ENCODE measurements at regions not wholly inside any gene's neighbourhood (a gene's known extent, or its start where the extent isn't known, plus 50 kb on each side); places are given as distances from the start of the nearest gene placed in this dataset.

DNA sequence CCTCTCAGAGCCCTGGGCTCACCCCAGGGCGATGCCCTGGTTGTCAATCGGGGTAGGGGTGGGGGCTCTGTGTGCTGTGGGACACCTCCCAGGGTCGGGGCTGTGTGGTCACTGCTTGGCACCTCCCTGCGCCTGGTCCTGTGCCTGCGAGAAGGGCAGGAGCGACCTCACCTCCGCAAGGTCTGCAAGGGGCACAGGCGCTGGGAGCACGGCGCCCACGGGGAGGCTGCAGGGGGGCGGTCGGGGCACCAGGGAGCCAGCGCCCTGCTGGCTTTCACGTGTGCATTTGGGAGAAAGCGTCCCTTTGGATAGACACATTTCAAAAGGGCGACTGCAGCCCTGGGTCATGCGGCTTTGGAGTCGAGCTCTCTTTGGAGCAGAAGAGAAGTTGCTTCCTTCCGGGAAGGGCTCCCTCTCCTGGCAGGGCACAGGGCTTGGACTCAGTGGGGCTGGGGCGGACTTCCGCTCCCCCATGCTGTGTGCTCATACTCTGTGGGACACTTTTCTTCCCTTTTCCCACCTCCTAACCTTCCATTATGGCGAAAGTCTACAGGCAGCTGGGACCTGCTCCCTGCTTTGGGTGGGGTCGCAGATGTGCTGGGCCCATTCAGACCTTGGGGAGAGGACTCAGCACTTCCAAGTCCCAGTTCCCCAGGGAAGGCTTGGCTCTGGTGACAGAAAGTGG is 52.9 kb upstream of the SLC28A3 start:
- no peak for DNase-seq

DNA sequence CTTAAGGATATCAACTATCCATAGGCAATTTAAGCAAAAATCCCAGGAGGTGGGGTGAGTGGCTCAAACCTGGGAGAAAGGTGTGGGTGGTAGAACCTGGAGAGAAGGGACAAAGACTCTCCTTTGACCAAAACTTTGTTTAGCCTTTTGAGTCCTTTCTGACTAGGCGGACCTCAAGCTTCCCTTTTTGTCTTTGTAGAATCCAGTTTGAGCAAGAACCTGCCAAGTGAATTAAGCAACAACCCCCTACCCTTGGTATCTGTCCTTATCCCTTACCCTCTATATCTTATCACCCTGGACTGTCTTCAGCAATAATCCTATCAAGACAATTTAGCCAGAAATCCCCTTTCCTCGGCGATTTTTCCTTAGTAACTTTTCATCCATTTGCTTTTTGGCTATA is 53.5 kb upstream of the SLC28A3 start:
- DNase-seq: peak; percentile 37

DNA sequence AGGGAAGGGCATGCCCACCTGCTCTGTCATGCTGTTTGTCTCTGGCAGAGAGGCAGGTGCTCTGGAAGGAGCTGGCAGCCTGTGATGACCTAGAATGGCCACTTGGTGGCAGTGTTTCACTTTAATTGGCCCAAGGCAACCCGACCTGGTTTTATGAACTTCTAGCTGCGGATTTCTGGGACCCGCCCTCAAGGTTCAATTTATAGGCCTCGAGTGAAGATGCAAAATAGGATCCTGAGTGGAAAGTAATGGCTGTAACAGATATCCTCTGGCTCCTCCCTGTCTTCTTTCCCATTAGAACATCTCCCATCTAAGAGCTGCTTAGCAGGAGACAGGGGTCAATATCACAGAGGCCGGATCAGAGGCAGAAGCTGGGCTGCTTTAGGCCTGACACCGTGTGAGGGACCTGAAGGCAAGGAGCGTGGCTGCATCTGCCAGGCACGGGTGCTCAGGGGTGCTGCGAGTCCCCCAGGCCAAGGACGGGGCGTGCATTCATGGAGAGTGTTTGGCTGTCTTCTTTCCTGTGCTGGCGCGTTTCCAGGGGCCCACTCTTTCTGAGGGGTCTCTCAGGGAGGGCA is 56.7 kb upstream of the SLC28A3 start:
- peak; percentile 11 for DNase-seq

DNA sequence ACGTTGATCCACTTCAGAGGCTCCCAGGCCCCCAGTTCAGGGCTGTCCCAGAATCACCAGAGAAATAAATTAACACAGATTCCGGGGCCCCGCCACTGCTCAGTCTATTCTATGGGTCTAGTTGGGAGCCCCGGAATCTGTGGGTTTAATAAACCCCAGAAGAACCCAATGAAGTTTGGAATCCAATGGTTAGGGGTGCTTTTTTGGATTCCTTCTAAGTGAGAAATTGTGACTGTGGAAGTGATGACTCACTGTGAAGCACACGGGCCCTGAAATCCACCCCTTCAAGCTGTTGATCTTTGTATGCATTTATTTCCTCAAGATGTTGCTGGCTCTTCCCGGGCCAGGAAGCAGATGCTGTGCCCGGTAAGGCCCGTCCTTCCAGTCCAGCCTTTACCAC is 57.3 kb upstream of the SLC28A3 start:
- DNase-seq: no peak

DNA sequence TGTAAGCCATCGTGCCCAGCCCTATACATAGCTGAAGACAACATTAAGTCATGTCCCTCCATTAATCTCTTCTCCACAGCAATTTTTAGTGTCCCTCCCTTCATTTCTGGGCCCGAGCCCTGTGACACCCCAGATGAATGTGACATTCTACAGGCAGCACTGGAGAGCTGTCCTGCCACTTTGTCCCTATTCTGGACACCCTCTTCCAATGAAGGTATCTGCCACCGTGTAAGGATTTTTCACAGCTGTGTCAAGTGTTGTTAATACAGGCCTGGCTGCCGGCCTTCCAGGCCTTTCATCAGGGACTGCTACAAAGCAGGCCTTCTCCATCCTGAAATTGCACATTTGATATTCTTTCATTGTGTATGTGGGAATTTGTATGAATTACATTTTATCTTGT is 62.0 kb upstream of the SLC28A3 start:
- DNase-seq: no peak

DNA sequence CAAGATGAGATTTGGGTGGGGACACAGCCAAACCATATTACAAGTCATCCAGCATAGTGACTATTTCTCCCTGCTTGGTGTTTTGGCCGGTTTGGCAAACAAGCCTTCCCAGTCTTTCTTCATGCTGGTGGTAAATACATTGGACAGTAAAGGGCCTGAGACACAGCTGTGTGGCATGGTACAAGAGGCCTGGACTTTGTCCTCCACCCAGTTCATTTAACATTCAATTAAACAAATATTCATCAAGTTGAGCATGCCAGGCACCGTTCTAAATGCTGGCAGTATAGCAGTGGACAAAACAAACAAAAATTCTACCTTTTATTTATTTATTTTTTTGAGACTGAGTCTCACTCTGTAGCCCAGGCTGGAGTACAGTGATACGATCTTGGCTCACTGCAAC is 62.7 kb upstream of the SLC28A3 start:
- no peak for DNase-seq

DNA sequence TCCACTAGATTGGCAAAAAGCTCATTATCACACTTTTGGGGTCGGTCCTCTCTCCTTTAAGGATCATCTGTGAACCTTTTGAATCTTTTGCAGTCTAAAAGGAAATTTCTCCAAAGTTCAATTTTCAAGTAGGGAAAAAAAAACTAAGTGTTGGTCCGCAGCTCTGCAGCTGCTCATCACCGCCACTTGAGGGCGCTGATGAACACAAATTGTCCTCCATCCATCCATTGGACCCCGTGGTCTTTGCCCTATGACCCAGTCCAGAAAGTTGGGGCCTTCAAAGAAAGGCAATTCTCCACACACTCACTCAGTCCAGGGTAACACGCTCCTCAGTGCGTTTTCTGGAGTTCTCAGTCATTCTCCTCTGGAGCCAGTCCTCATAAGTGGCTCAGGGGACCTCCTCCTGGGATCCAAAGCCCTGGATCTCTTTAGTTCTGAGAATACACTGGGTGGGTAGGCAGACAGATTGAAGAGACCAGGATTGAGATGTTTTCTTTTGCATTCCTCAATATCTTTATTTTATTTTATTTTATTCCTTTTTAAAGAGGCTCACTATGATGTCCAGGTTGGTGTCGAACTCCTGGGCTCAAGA is 63.6 kb upstream of the SLC28A3 start:
- no peak for DNase-seq

DNA sequence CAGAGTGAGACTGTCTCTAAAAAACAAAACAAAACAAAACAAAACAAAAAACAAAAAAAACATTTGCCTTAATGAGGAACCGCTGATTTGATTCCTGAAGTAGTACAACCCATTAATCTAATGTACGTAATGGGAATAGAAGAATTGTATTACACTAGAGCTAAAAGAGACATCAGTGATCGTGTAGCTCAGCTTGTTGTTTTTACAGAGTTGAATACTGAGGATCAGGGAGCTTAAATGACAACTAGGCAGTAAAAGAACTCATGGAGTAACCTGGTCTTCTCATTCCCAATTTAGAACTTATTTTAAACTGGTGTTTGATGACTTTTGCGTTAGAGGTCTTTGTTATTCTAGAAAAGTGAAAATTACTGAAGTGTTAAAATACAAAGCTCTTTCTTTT is 65.1 kb upstream of the SLC28A3 start:
- no peak for DNase-seq

DNA sequence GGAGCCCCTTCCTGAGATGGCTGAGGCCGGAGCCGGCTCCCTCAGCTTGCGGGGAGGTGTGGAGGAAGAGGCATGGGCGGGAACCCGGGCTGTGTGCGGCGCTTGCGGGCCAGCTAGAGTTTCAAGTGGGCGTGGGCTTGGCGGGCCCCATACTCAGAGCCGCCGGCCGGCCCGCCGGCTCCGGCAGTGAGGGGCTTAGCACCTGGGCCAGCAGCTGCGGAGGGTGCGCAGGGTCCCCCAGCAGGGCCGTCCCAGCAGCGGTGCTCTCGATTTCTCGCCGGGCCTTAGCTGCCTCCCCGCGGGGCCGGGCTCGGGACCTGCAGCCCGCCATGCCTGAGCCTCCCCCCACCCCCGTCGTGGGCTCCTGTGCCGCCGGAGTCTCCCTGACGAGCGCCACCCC is 67.9 kb upstream of the SLC28A3 start:
- no peak for DNase-seq

DNA sequence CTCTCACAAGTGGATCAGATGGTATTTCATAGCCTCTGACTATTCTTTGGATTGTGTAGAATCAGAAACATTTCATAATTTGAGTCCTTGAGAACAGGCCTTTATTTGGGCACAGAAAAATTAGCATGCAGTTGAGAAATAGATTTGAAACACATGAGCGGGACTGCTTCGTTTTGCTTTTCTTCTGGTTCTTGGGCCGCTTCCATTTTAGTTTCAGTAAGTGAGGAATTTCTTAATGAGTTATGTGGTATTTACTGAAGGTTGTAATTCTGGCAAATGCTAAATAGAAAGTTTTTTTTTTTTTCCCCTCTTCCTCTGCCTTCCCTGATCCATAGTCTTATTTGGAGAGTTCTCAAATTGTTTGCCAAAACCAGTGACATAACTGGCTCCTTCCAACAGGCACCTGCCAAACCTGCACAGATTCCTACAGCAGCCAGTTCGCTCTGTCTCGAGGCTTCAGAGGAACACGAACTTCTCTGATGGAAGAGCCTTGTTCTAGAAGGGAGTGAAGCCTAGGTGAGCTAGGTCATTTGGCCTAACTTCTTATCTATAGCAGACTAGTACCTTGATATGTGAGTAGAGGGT is 71.2 kb upstream of the SLC28A3 start:
- no peak for DNase-seq

DNA sequence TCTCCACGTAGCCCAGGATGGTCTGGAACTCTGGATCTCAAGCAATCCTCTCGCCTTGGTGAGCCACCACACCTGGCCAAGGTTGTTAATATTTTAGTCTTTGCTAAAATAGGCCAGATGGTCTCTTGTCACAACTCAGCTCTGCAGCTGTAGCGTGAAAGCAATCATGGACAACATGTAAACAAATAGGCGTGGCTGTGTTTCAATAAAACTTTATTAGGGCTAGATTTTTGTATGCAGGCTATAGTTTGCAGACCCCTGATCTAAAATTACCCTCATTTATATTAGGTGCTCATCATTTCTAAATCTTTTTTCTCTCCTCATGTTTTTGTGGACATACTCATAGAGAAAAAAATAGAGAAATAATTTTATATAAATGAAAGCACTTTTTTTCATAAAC is 72.1 kb upstream of the SLC28A3 start:
- no peak for DNase-seq

DNA sequence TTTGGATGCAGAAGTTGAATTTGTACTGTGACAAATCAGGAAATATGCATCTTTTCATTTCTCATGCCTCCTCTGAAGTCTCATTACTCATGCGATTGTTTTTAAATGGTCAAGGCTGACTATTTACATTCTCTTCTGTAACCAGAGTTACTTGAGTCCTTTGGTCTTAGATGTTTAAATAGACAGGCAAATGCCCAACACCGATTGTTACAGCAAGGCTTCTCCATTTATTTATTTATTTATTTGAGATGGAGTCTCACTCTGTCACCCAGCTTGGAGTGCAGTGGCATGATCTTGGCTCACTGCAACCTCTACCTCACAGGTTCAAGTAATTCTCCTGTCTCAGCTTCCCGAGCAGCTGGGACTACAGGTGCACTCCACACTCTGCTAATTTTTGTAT is 72.7 kb upstream of the SLC28A3 start:
- no peak for DNase-seq

DNA sequence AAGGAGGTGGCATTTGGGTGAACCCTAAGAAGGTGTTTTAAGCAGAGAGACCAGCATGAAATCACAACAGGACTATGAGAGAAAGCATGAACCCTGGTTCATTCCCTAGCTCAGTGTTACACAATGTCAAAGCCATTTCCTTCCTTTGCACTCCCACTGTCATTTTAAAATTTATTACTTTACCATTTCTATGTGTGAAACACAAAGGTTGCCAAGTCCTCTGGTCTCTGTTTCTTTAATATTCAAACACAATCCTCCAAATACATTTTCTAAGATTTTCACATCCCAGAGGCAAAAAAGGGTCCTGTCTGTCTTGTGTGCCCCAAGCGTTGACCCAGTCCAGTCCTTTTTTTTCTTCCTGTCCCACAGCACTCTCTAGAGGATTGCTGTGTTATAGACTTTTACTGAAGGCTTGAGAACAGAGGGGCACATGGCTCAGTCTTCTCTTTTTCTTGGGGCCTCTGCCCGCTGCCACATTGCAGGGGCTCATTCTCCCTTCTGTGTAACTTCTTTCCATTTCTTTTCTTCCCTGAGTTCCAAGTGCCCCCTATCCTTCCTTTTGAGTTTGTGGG is 78.6 kb upstream of the SLC28A3 start:
- peak; percentile 21 for DNase-seq

DNA sequence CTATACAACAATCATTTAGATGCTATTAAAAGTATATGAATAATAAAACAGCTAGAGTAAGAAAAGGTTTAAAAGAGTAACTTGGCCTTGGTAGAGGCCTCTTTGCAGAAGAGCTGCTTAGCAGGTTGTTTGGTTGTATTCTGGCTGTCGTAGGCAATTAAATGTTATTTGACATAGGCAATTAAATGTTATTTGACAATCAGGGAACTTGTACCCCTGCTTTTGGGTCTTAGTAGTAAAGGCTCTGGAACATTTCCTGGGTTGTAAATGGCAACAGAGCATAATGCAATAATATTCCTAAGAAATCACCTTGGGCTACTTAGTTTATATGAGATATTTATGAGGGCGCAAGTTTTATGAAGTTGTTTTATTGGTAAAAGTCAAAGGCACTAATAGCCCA is 84.4 kb upstream of the SLC28A3 start:
- no peak for DNase-seq

DNA sequence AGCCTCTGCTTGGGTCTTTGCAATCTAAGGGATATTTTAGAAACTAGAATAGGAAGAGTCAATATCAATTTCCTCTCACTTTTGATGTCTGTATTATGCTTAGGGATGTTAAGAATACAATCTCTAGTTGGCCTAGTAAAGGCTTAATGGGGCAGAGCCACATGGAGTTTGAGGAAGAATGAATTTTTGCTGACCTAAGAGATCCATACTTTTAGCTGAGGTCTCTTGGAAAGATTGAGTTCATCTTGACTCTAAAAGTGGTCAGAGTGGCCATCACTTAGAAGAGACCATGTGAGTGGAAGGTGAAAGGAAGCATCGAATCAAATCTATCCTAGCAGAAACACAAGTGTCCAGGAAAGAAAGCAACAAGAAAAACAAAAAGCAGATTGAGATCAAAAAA is 92.2 kb upstream of the SLC28A3 start:
- DNase-seq: no peak

DNA sequence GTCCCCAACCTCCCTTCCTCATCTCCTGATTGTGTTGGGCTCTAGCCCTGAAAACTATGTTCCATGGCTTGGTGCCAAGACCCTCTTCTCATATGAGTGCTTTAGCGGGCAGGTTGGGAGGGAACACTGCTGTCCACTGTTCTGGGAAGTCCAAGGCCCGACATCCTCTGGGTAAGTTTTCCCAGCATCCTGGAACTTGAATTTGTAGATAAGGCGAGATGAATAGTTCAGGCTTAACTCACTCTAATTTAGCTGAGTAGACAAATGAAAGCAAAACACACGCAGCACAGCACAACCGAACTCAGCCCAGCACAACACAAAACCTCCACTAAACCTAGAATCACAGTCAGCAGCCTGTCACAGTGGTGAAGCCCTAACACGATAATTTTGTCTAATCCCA is 95.3 kb upstream of the SLC28A3 start:
- no peak for DNase-seq

DNA sequence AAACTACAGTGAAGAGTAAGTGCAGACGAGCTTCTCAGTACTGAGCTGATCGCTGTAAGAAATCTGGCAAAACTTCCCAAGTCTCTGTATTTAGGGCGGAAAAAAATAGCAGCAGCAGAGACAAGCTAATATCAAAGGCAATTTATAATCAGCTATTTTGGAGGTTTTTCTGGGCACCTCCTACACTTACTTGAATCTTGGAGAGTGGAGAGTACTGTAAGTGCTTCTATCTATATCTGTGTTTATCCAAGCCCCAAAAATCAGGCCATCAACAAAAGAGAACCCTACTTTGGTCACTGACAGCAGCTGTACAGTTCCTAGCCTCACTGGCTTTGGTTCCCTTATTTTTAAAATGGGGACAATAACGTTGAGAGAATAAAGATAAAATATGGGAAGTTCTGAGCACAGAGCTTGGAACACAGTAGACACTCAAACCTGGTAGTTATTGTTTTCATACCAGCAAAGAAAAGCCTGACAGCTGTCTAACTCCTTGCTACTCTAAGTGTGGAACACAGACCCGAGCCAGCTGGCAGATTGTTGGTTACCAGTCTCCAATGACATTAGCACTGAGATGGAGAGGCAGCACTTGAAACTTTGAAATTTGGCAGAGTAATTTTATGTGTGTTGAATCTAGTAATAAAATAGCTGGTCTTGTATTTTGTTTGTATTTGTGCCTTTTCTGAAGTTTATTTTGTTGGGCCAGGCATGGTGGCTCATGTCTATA is 96.0 kb upstream of the SLC28A3 start:
- no peak for DNase-seq

DNA sequence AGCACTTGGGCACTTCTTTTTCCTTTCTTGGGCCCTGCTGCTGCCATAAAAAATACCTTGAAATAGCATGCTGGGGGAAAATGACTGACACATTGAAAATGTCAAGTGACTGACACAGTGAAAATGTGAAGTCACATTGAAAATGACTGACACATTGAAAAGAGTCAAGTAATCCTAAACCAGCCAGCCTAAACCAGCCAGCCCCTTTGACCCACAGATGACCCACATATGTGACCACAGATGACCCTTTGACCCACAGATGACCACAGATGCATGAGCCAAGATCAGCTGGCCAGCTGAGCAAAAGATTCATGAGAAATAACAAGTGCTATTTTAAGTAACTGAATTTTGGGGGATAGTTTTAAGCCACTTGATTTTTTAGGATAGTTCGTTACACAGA is 97.8 kb upstream of the SLC28A3 start:
- no peak for DNase-seq

DNA sequence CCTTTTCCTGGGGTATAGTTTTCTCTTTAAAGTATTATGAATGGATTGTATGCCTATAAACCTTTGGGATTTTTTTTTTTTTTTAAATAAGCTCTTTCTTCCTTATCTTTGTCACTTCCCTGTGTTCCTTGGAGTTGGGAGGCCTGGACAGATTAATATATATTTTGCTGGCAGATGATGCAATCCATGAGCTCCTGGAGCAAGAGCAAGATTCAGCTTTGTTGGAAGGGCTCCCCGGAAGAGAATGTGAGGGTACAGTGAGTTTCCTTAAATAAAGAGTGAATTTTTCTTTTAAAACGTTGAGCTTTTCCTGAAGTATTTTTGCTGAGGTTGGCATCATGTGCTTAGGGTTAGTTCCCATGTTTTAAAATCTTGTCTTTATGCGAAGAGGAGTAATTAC is 98.7 kb upstream of the SLC28A3 start:
- DNase-seq: no peak

DNA sequence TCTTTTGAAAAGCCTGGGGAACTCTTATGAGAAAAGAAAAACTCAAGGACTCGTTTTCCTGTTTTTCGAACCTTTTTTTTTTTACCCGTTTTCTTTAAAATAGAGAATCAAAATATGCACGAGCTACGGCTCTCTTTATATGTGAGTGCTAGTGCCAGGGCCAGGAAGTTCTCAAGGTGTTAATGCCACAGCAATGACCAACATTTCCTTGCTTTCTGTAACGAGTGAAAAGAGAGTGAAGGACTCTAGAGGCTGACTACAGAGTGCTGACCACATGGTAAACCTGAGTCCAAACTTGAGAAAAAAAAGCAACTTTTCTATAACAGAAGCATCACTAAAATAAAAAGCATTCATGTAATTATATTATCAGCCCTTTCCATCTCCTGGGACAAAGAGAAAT is 102.2 kb upstream of the SLC28A3 start:
- no peak for DNase-seq

DNA sequence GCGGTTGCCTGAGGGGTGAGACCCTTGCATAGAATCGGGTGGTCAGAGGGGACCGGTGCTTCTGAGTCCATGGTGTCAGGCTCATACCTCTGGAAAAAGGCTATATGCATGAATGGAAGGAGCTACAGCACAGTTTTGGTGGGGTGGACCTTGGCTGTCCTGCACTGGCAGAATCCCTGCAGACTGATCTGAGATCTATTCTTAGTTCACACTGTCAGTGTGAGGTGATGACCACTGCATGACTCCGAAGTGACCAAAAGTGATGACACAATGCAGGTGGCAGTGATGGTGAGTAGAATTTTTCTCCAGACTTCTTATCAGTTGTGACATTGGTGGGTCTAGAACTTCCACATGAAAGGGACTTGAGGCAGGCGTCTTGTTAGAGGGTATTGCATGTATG is 105.2 kb upstream of the SLC28A3 start:
- DNase-seq: no peak

DNA sequence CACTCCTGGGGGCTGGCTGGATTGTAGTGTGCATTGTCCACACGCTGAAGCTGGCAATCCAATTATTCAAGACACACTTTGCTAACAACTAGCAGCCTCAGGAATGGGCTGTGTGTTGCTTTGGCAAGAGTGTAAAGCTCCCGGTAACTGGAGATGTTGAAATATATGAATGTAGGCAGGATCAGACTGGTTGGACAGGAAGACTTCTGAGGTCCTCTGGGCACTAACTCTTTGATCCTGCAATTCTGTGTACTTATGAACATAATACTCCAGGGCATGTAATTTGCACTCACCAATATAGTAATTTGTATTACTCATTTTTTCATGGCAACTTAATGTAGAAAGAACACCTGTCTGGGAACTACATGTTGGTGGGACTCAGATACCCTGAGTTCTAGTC is 106.7 kb upstream of the SLC28A3 start:
- DNase-seq: no peak

DNA sequence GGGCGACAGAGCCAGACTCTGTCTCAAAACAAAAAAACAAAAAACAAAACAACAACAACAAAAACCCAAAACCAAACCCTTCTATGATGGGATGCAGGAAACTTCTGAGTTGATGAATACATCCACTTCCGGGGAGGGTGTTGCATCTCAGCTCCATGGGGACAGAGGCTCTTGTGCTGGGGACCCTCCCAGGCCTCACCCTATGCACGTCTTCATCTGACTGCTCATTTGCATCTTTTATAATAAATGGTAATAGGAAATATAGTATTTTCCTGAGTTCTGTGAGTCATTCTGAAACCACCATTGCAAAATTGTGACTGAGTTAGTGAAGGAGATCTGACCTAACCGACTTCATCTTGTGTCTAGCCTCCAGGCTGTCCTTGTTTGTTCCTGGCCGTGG is 109.5 kb upstream of the SLC28A3 start:
- DNase-seq: no peak

DNA sequence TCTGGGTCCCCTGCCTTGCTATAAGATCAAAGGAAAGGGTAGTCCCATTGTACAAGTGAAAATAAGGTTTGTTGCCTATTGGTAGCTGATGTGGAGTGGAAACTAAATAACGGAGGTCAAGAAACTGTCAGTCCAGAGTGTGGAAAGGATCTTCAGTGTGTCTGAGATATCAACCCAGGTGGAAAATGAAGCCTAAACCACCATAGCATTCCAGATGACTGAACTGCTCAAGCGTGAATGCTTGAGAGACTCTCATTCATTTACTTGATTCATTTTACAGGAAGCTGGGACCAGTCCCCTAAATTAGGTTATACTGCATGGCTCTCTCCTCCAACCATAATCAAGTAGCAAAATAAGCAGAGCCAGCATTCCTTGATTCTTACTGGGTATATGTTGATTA is 116.0 kb upstream of the SLC28A3 start:
- DNase-seq: no peak
